ENCODE measurements at regions not wholly inside any gene's neighbourhood (a gene's known extent, or its start where the extent isn't known, plus 50 kb on each side); places are given as distances from the start of the nearest gene placed in this dataset.

DNA sequence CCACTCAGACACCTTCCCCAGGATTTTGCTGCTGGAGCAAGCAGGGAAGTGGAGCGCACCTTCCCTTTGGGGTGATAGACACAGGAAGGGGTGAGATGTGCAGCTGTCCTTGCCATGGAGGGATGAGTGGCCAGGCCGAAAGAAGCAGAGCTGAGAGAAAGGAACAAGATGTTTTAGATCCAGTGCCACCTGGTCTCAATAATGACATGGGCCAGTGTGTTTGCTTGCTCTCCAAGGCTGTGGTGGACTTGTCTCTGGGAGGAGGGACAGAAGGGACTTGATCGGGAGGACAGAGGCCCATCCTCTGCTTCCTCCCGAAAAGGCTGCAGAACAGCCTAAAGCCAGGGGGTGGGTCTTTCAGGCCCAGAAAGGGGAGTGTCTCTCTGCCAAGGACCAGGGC, 61.7 kb upstream of the CCDC167 start:
- FAIRE-seq (no peak), DNase-seq (ENCODE audit: insufficient read length, low spot score) (no peak)
- TF ChIP-seq POLR2A (IDR thresholded peaks at IDR 0.05; ENCODE audit: low read depth, low read length): no peak

DNA sequence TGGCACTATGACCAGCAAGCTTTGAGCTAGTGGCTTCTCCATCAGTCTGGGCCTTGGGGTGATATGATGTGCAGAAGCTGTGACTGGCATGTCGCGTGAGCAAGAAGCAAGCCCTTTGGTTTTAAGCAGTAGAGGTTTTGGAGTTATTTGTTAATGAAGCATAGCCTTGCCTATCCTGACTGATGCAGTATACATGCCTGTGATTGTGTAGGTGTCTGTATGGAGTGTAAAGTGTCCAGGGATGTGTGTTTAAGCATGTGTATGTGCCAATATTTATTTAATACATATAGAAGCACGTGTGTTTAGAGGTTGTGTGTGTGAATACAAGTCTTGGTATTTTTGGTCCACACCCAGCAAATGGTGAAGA, 61.0 kb upstream of the CCDC167 start:
- no peak for DNase-seq (ENCODE audit: insufficient read length, low spot score)
- TF ChIP-seq POLR2A (IDR thresholded peaks at IDR 0.05; ENCODE audit: low read depth, low read length): no peak
- no peak for FAIRE-seq

DNA sequence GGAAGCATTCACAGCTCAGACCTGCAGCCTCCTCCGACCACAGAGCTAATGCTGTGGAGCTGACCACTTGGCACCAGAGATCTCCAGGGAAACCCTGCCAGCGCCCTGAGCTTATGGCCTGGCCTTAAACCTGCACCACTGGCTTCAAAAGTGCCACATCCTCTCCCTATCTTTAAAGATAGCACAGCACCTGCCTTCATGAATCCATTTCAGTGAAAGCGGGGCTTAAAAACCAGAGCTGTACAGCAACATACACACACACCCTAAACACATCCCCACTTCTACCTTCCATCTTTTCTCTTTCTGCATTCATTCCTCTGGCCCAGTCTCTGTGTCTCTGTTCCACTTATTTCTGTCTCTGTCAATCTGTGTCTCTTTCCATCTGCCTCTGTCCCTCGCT, 59.8 kb upstream of the CCDC167 start:
- TF ChIP-seq POLR2A (IDR thresholded peaks at IDR 0.05; ENCODE audit: low read depth, low read length): no peak
- DNase-seq (ENCODE audit: insufficient read length, low spot score): no peak
- no peak for FAIRE-seq

DNA sequence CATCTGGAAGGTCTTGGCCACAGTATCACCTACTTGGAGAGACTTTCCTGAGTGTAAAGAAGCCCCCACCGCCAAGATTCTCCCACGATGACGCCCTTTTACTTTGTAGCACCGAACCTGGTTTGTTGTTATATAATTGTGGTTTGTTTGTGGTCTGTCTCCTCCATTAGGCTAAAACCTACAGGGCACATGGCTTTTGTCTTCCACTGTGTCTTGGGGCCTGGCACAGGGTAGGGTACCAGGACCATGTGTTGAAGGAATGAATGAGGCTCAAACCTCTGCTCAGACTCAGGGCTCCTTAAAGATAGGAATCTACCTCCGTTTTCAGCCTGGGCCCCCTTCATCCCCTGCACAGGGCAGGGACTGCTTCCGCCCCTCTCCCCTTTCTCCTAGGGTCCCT, 59.4 kb upstream of the CCDC167 start:
- TF ChIP-seq POLR2A (IDR thresholded peaks at IDR 0.05; ENCODE audit: low read depth, low read length): no peak
- no peak for DNase-seq (ENCODE audit: insufficient read length, low spot score)
- FAIRE-seq: no peak

DNA sequence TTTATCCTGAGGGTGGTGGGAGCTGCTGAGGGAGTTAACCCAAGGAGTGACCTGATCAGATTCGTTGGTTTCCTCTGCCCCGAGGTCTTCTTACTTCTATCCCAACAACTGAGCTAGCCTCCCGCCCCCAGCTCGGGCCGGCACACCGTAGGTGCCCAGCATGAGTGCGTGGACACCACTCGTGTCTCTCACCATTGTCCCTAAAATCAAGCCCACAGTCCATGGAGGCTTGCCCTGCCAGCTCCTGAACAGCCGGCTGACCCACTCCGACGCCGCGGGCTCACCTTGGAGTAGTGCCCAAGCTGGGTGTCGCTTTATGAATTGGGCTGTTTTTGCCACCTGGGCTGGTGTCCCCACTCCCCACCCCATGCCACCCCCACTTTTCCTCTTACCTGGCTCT, 59.0 kb upstream of the CCDC167 start:
- no peak for FAIRE-seq

DNA sequence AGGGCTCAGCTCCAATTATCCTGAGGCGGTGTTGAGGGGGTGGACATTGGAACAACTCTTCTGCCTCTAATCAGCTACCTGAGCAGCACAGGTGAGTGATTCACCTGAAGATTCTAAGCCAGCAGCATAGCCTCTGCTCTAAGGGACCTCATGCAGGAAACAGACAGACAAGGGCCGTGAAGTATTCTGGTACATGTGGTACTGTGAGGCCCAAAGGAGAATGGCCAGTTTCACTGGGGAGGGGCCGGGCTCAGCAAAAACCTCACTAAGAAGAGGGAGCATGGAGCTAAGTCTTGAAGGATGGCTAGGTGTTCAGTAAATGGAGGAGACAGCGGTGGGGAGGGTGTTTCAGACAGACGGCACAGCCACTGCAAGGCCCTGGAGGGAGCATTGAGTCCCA, 58.5 kb upstream of the CCDC167 start:
- FAIRE-seq: no peak
- no peak for TF ChIP-seq POLR2A (IDR thresholded peaks at IDR 0.05; ENCODE audit: low read depth, low read length)
- no peak for DNase-seq (ENCODE audit: insufficient read length, low spot score)

More for the DNA sequence above, 59.0 kb upstream of the CCDC167 start:
- DNase-seq (ENCODE audit: insufficient read length, low spot score): no peak
- no peak for TF ChIP-seq POLR2A (IDR thresholded peaks at IDR 0.05; ENCODE audit: low read depth, low read length)

DNA sequence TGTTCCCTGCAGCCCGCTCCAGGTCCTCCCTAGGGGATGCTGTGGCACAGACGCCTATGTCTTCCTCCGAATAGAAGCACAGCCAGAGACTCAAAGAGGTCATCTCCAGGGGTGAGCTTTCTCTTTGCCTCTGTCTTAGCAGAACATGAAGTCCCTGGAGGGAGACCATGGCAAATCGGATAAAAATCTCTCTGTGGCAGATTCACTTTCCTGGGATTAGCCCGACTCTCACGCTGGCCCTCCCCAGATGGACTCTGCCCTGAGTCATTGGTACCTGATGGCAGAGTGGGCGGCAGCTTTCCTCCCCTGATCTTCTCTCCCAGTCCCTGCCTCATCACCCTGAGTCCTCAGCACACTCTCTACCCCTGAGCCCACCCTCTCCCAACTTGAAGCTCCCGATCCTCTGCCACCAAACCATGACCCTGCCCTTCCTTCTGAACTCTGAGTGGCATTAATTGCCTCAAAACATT, 58.0 kb upstream of the CCDC167 start:
- TF ChIP-seq POLR2A (IDR thresholded peaks at IDR 0.05; ENCODE audit: low read depth, low read length): no peak
- no peak for DNase-seq (ENCODE audit: insufficient read length, low spot score)
- FAIRE-seq: no peak

DNA sequence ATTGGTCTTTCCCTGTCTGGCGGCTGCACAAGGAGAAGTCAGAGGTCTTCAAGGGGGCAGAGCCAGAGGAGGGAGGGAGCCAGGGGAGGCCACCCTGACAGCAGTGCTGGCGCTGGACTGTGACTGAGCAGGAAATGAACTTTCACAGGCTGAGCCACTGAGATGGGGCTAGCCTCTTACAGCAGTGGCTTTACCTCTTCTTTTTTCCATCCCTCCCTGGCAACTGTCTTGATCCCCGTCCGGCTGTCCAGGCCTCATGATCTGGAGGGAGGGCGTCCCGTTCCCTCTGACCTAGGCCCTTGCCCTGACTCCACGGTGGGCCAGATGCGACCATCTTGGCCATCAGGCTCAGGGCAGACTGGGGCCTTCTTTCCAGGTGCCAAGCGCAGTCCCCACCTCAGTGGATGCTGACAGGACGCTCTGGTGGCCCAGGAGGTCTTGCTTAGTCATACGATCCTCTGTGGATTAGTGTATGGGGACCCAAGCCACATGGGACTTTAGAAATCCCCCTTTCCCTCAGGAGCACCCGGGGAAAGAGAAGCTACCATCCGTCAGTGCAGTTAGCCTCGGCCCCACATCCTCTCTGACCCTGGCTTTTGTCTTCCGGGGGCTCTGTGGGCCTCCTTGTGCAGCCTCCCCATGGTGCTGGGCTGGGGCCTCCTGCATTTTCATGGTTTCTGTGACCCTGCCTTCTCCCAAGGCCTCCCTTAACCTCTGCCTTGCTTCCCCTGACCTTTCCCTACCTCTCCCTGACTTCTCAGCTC, 57.4 kb upstream of the CCDC167 start:
- no peak for FAIRE-seq
- no peak for TF ChIP-seq POLR2A (IDR thresholded peaks at IDR 0.05; ENCODE audit: low read depth, low read length)
- no peak for DNase-seq (ENCODE audit: insufficient read length, low spot score)

DNA sequence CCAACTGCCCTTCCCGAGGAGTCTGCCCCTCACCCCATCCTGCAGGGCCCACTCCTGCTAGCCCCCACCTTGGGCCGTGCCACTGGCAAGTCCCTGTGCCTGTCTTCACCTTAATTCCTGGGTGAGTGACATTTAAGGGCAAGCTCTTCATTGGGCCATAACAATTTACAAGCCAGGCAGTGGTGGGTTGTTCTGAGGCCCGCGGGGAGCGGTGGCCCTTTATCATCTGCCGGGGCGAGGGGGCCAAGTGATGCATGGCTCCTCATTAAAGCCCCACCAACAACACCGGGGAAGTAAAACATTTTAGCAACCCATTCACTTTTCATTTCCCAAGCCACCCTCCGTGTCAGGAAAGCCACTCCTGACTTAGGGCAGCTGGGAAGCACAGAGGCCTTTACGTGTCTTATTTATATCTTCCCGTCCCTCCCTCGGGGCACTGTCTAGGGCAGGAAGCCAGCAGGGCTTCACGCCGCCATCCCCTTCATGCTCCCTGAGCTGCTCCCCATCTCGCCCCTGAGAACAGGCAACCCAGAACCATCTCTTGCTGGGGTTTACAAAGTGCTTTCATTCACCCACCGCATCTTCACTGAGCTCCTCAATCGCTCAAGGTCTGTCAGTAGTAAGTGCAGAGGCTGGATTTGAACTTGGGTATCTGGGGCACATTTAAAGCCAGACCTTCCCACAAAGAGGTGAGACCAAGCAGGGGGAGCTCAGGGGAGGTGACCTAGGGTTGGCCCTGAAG, 55.5 kb upstream of the CCDC167 start:
- DNase-seq (ENCODE audit: insufficient read length, low spot score) (no peak), FAIRE-seq (no peak)
- no peak for TF ChIP-seq POLR2A (IDR thresholded peaks at IDR 0.05; ENCODE audit: low read depth, low read length)

DNA sequence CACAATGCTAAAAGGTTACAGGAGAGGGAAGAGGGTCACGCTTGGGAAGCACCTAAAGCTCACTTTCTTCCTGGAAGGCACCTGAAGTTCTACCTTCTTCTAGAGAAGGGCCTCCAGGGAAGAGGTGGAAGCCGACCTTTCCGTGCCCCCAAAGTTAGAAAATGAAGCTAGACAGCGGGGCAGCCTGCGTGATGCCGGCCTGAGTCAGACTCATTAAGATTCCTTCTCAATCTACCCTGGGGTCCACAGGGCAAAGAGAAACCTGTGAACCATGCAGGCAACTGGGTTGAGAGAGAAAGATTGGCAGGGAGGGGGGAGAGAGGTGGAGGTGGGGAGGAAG, 54.8 kb upstream of the CCDC167 start:
- FAIRE-seq: no peak
- no peak for TF ChIP-seq POLR2A (IDR thresholded peaks at IDR 0.05; ENCODE audit: low read depth, low read length)
- DNase-seq (ENCODE audit: insufficient read length, low spot score): peak; percentile 50

DNA sequence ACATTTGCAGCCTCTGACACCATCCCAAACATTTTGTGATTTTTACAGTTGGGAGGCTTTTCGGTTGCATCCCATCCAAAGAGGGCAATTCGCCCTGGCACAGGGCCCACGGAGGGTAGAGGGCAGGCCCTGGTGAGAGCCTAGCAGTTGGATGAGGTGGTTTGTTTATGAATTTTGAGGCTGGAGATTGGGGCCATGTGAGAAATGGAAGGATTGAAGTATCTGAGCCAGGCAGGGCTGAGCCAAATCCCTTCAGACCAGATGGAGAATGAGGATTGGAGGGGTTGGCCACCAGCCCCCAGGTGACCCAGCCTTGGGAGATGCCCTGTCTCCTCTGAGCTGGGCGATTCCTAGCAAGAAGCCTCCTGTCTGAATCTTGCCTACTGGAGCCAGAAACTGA, 52.6 kb upstream of the CCDC167 start:
- FAIRE-seq: no peak
- DNase-seq (ENCODE audit: insufficient read length, low spot score): no peak

DNA sequence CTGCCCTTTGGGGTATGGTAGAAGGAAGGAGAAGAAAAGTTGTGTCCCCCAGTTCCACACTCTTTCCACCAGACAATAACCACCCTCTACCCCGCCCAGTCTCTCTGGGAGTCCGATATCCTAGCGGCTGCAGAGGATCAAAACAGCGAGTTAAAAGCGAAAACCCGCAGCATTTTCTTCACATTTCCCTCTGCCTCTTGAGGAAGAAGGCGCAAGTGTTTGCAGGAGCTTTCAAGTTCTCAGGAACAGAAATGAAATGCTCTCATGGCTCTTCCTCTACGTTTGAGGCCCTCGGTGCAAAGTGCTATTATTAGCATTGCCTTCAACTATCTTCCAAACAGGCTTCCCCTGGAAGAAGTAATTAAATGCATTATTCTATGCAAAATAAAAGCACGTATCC, 52.2 kb upstream of the CCDC167 start:
- FAIRE-seq: no peak
- no peak for DNase-seq (ENCODE audit: insufficient read length, low spot score)
- TF ChIP-seq POLR2A (IDR thresholded peaks at IDR 0.05; ENCODE audit: low read depth, low read length): no peak

More for the DNA sequence above, 52.6 kb upstream of the CCDC167 start:
- TF ChIP-seq POLR2A (IDR thresholded peaks at IDR 0.05; ENCODE audit: low read depth, low read length): no peak

DNA sequence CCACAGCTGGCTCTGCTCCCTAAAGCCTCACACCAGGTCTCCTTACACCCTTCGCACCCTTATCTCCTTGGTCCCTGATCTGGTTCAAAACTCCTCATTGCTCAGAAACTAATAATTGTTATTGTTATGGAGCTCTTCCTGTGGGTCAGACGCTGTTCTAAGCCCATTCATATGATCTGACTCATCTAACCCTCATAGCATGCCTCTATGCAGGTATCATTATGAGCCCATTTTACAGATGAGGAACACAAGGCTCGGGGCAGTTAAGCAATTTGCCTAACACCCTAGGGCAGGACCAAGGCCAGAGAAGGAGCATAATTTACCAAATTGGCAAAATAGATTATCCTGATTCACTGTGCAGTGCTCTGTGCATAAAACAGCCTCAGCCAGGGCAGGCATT, 51.8 kb upstream of the CCDC167 start:
- no peak for FAIRE-seq

DNA sequence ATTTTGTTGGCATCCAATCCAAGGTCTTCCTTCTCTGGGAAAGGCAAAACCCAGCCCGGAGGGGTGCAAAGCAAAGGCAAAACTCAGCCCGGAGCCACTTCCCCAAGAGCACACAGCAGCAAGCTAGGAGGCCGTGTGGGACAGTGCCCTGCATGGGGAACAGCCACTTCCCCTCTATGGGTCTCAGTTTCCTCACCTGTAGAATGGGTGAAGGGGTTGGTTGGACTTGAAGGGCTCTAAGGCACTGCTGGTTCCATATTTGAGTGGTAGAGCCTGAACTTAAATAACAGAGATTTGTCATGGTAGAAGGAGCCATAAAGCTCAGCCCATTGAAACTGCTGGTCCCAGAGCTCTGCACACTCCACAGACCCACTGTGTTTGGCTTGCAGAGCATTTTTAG, 51.3 kb upstream of the CCDC167 start:
- TF ChIP-seq POLR2A (IDR thresholded peaks at IDR 0.05; ENCODE audit: low read depth, low read length): no peak
- FAIRE-seq: no peak

More for the DNA sequence above, 51.8 kb upstream of the CCDC167 start:
- no peak for DNase-seq (ENCODE audit: insufficient read length, low spot score)
- TF ChIP-seq POLR2A (IDR thresholded peaks at IDR 0.05; ENCODE audit: low read depth, low read length): no peak

More for the DNA sequence above, 51.3 kb upstream of the CCDC167 start:
- DNase-seq (ENCODE audit: insufficient read length, low spot score): no peak
